ENCODE measurements at regions not wholly inside any gene's neighbourhood (a gene's known extent, or its start where the extent isn't known, plus 50 kb on each side); places are given as distances from the start of the nearest gene placed in this dataset.

- Histone ChIP-seq H3K27ac (no peak overlapping the region), H3K9me3 (ENCODE audit: low read depth, low read length) (no peaks in the 10 kb centered on the region), H3K4me3 (no peak overlapping the region), H3K36me3 (ENCODE audit: insufficient read depth, low read length) (no peaks in the 10 kb centered on the region), H3K9ac (ENCODE audit: insufficient read length) (no peak overlapping the region)
- no peak for DNase-seq (ENCODE audit: low read depth, low spot score)
- TF ChIP-seq POLR2AphosphoS5 (IDR thresholded peaks at IDR 0.05; ENCODE audit: borderline replicate concordance, low read depth, low read length), result no peak
- no peak for TF ChIP-seq FOXP2 (optimal IDR thresholded peaks at IDR 0.05; ENCODE audit: control extremely low read depth, extremely low read length, insufficient read depth)
- no peak for TF ChIP-seq EZH2 (IDR thresholded peaks at IDR 0.05)
Measured at GRCh38 chrX:57848857-57849256, 61.4 kb downstream of the ZXDA start.

DNA sequence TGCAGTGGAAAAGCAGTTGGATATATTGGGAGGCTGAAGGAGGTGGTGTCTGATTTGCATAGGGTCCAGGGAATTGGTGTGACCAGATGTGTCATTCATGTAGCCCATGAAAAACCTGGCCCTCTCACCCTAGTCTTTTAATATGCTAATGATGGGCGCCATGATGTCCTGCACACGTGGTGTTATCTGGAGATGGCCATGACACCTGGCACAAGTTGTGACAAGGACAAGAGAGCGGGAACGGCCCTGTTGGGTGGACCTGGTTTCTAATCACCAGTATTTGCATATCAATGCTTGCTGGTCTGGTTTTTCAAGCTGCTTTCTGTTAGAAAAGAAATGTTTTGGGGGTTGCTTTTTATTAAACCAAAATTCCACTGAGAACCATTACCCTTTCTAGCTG, 87.4 kb downstream of the ZXDA start:
- TF ChIP-seq FOXP2 (optimal IDR thresholded peaks at IDR 0.05; ENCODE audit: control extremely low read depth, extremely low read length, insufficient read depth), result no peak
- TF ChIP-seq EZH2 (IDR thresholded peaks at IDR 0.05), result no peak
- Histone ChIP-seq H3K4me3 (no peak overlapping the region), H3K9me3 (ENCODE audit: low read depth, low read length) (no peaks in the 10 kb centered on the region), H3K9ac (ENCODE audit: insufficient read length) (no peak overlapping the region), H3K36me3 (ENCODE audit: insufficient read depth, low read length) (no peaks in the 10 kb centered on the region), H3K27ac (no peak overlapping the region)
- no peak for DNase-seq (ENCODE audit: low read depth, low spot score)

DNA sequence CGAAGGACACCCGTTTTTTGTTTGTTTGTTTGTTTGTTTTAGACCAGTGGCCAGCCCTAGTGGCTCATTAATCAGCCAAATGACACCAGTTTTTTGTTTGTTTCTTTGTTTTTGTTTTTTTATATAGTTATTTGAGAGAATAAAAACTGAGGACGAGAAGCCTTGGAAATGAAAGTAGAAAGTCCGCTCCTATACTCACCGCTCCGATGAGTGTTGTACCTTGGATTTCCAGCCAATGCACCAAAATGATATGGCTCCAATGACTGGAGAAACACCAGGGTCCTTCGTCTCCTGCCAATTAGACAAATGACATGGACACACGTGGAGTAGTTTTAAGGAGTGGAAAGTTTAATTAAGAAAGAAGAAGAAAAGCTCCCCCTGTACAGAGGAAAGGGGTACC, 87.9 kb downstream of the ZXDA start:
- Histone ChIP-seq H3K4me3 (no peak overlapping the region), H3K9ac (ENCODE audit: insufficient read length) (no peak overlapping the region), H3K9me3 (ENCODE audit: low read depth, low read length) (no peaks in the 10 kb centered on the region), H3K27ac (no peak overlapping the region), H3K36me3 (ENCODE audit: insufficient read depth, low read length) (no peaks in the 10 kb centered on the region)
- no peak for TF ChIP-seq EZH2 (IDR thresholded peaks at IDR 0.05)
- TF ChIP-seq POLR2AphosphoS5 (IDR thresholded peaks at IDR 0.05; ENCODE audit: borderline replicate concordance, low read depth, low read length), result no peak
- TF ChIP-seq FOXP2 (optimal IDR thresholded peaks at IDR 0.05; ENCODE audit: control extremely low read depth, extremely low read length, insufficient read depth), result no peak
- DNase-seq (ENCODE audit: low read depth, low spot score), result no peak

DNA sequence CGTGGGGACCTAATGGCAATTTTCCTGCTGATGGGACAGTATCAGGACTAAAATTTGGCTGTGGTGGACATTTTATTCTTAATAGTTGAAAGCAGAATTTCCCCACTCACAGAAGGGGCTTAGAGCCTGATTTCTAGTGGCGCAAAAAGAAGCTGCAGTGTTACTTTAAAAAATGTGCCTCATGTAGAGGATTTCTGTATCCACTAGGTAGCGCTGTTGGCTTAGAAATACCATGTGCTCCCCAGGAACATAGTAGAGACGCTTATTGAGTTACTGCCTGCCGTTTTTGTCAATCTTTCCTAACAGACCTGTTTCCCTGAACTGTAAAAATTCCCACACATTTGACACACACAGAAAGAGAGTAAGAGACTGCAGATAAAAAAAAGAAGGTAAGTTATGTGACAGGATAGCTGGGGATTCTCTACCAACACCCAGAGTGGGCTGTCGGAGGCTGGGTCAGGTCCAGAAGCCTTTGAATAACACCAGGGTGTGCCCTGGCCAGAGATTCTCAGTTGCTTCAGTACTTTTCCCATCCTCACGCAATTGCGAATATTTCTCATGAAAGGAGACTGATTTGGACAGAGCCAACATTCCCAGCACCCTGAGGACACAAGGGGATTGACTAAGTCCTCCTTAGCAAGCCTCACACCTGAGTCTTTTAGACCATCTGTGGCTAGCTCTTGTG, 88.4 kb downstream of the ZXDA start:
- no peaks in the 10 kb centered on the region for H3K9me3 ChIP-seq (ENCODE audit: low read depth, low read length)
- peak; percentile 18 for DNase-seq (ENCODE audit: low read depth, low spot score)
- H3K36me3 ChIP-seq (ENCODE audit: insufficient read depth, low read length), result no peaks in the 10 kb centered on the region
- TF ChIP-seq EZH2 (IDR thresholded peaks at IDR 0.05) (no peak), FOXP2 (optimal IDR thresholded peaks at IDR 0.05; ENCODE audit: control extremely low read depth, extremely low read length, insufficient read depth) (no peak), POLR2AphosphoS5 (IDR thresholded peaks at IDR 0.05; ENCODE audit: borderline replicate concordance, low read depth, low read length) (no peak)
- H3K4me3 ChIP-seq, result no peak overlapping the region
- H3K27ac ChIP-seq, result no peak overlapping the region
- no peak overlapping the region for H3K9ac ChIP-seq (ENCODE audit: insufficient read length)

DNA sequence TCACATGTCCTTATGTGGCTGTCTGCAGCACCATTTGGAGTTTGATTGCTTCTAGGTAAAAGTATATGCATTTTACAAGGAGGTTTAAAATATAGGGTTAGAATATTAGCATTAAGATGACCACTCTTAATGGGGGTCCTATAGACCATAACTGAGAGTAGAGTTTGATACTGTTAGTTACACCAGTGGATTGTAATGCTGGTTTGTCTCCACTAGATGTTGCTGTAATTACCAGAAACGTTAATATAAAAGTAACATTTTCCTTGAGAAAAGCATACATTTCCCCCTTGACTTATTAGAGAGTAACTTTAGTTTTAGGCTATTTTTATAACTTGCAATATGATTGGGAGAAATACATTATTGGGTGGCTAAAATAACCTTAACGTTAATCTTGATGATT, 93.0 kb downstream of the ZXDA start:
- Histone ChIP-seq H3K36me3 (ENCODE audit: insufficient read depth, low read length) (no peaks in the 10 kb centered on the region), H3K27ac (no peak overlapping the region), H3K9me3 (ENCODE audit: low read depth, low read length) (no peaks in the 10 kb centered on the region), H3K9ac (ENCODE audit: insufficient read length) (no peak overlapping the region), H3K4me3 (no peak overlapping the region)
- no peak for TF ChIP-seq EZH2 (IDR thresholded peaks at IDR 0.05)
- no peak for TF ChIP-seq POLR2AphosphoS5 (IDR thresholded peaks at IDR 0.05; ENCODE audit: borderline replicate concordance, low read depth, low read length)
- no peak for TF ChIP-seq FOXP2 (optimal IDR thresholded peaks at IDR 0.05; ENCODE audit: control extremely low read depth, extremely low read length, insufficient read depth)
- no peak for DNase-seq (ENCODE audit: low read depth, low spot score)

DNA sequence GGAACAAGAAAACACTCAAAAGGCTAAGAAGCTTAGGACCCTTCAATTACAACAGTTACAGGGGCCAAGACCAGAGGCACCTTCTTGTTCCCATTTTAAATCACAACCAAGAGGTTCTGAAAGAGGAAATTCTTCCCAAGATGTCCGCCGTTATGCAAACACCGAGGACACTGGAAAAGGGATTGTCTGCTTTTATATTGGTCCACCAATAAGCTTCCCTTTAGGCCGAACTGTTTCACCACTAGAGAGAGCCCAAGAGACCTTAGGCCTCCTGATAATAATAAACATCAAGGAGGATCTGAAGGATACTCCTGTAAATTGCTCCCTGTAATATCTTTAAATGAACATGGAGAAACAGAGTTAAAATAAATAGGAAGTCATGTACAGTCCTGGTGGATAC, 92.6 kb upstream of the NLRP2B start:
- DNase-seq (ENCODE audit: low read depth, low spot score), result no peak
- no peak overlapping the region for H3K27ac ChIP-seq
- H3K9me3 ChIP-seq (ENCODE audit: low read depth, low read length), result no peaks in the 10 kb centered on the region
- H3K4me3 ChIP-seq, result no peak overlapping the region
- TF ChIP-seq FOXP2 (optimal IDR thresholded peaks at IDR 0.05; ENCODE audit: control extremely low read depth, extremely low read length, insufficient read depth) (no peak), EZH2 (IDR thresholded peaks at IDR 0.05) (no peak), POLR2AphosphoS5 (IDR thresholded peaks at IDR 0.05; ENCODE audit: borderline replicate concordance, low read depth, low read length) (no peak)
- H3K9ac ChIP-seq (ENCODE audit: insufficient read length), result no peak overlapping the region
- no peaks in the 10 kb centered on the region for H3K36me3 ChIP-seq (ENCODE audit: insufficient read depth, low read length)

DNA sequence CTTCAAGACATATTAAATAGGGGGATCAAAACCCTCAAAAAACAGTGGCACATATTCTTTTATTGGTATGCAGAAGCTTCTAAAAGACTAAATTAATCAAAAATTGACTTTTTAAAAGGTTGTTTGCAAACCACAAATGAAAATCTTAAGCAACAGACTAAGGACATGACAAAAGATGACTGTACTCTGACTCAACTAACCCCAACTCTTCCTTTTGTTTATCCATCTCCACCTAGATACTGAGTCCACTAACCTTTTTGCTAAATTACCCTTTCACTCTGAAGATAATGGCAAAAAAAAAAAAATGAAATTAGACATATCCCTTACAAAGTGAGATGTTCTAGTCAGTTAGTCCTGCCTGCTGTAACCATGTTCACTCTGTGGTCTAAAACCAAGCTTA, 91.6 kb upstream of the NLRP2B start:
- Histone ChIP-seq H3K36me3 (ENCODE audit: insufficient read depth, low read length) (no peaks in the 10 kb centered on the region), H3K9me3 (ENCODE audit: low read depth, low read length) (no peaks in the 10 kb centered on the region), H3K4me3 (no peak overlapping the region), H3K27ac (no peak overlapping the region), H3K9ac (ENCODE audit: insufficient read length) (no peak overlapping the region)
- no peak for DNase-seq (ENCODE audit: low read depth, low spot score)
- TF ChIP-seq EZH2 (IDR thresholded peaks at IDR 0.05), result no peak
- TF ChIP-seq POLR2AphosphoS5 (IDR thresholded peaks at IDR 0.05; ENCODE audit: borderline replicate concordance, low read depth, low read length), result no peak
- TF ChIP-seq FOXP2 (optimal IDR thresholded peaks at IDR 0.05; ENCODE audit: control extremely low read depth, extremely low read length, insufficient read depth), result no peak

DNA sequence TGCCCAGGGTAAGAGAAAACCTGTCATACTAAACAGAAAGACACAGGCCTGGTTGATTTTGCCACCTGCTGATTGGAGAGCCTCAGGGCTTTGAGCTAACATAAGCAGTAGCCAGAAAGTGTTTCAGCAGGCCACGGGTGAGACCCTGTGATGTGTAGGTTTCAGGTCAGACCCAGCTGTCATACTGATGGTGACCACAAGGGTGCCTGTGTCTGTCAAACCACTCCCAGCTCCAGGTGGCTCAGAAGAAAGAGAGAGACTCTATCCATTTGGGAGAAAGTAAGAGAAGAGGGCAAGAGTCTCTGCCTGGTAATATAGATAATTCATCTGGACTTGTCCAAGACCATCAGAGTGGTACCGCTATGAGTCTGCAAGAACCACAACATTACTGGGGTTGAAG, 72.8 kb upstream of the NLRP2B start:
- Histone ChIP-seq H3K4me3 (no peak overlapping the region), H3K9me3 (ENCODE audit: low read depth, low read length) (no peaks in the 10 kb centered on the region), H3K27ac (no peak overlapping the region), H3K9ac (ENCODE audit: insufficient read length) (no peak overlapping the region), H3K36me3 (ENCODE audit: insufficient read depth, low read length) (no peaks in the 10 kb centered on the region)
- DNase-seq (ENCODE audit: low read depth, low spot score), result no peak
- TF ChIP-seq FOXP2 (optimal IDR thresholded peaks at IDR 0.05; ENCODE audit: control extremely low read depth, extremely low read length, insufficient read depth) (no peak), POLR2AphosphoS5 (IDR thresholded peaks at IDR 0.05; ENCODE audit: borderline replicate concordance, low read depth, low read length) (no peak), EZH2 (IDR thresholded peaks at IDR 0.05) (no peak)

DNA sequence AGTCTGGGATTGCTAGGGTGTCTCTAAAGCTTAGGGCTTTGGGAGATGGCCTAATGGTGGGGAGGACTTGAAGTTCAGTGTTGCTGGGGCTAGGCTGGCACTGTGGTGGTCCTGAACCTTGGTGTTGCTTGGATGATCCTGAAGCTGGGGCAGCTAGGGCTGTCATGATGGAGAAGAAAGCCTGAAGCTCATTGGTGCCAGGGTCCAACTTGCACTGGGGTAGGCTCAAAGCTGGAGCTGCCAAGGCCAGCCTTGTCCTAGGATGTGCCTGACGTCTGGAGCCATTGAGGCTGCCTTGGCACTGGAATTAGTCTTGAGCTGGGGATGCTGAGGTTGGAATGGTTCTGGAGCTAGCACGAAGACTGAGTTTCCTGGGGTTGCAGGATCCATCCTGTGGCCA, 61.0 kb upstream of the NLRP2B start:
- no peak overlapping the region for H3K9ac ChIP-seq (ENCODE audit: insufficient read length)
- H3K9me3 ChIP-seq (ENCODE audit: low read depth, low read length), result no peaks in the 10 kb centered on the region
- H3K36me3 ChIP-seq (ENCODE audit: insufficient read depth, low read length), result no peaks in the 10 kb centered on the region
- TF ChIP-seq POLR2AphosphoS5 (IDR thresholded peaks at IDR 0.05; ENCODE audit: borderline replicate concordance, low read depth, low read length), result no peak
- TF ChIP-seq EZH2 (IDR thresholded peaks at IDR 0.05), result no peak
- TF ChIP-seq FOXP2 (optimal IDR thresholded peaks at IDR 0.05; ENCODE audit: control extremely low read depth, extremely low read length, insufficient read depth), result no peak
- DNase-seq (ENCODE audit: low read depth, low spot score), result no peak
- H3K4me3 ChIP-seq, result no peak overlapping the region
- no peak overlapping the region for H3K27ac ChIP-seq
